ENCODE measurements at regions not wholly inside any gene's neighbourhood (a gene's known extent, or its start where the extent isn't known, plus 50 kb on each side); places are given as distances from the start of the nearest gene placed in this dataset.
"Not testable (repeated sequence)": the region's sequence is repeated elsewhere in the genome, so short reads cannot be mapped to it uniquely, and the experiment has no call there.

- TF ChIP-seq EZH2phosphoT487 (IDR thresholded peaks at IDR 0.05), result no peak
- TF ChIP-seq EZH2 (IDR thresholded peaks at IDR 0.05), result no peak
- no peak for TF ChIP-seq CTCF (IDR thresholded peaks at IDR 0.05)
- H2AFZ ChIP-seq (replicated peaks), result no peak overlapping the region
- no peaks in the 10 kb centered on the region for H3K27me3 ChIP-seq
- DNase-seq (ENCODE audit: low spot score), result no peak
- no peak overlapping the region for H3K9ac ChIP-seq
- H3K4me2 ChIP-seq, result no peak overlapping the region
- H3K4me3 ChIP-seq, result no peak overlapping the region
- H3K27ac ChIP-seq, result no peak overlapping the region
- H3K36me3 ChIP-seq, result no peaks in the 10 kb centered on the region
- H3K4me1 ChIP-seq, result no peaks in the 10 kb centered on the region
- H3K36me3 Mint-ChIP-seq, result no peaks in the 10 kb centered on the region
- H3K4me1 Mint-ChIP-seq, result peaks cover 8% of the 10 kb centered on the region
- no peak overlapping the region for H3K4me3 Mint-ChIP-seq
- no peaks in the 10 kb centered on the region for H3F3A ChIP-seq (ENCODE audit: low read depth)
- no peak overlapping the region for H3K27ac Mint-ChIP-seq
- peaks cover 2% of the 10 kb centered on the region for H3K27me3 Mint-ChIP-seq (ENCODE audit: insufficient read depth, low read depth)
- no peaks in the 10 kb centered on the region for H3K9me3 Mint-ChIP-seq
- H3K9me3 ChIP-seq (ENCODE audit: low read depth), result no peaks in the 10 kb centered on the region
- no peaks in the 10 kb centered on the region for H4K20me1 ChIP-seq (ENCODE audit: low read depth)
- no peaks in the 10 kb centered on the region for H3K79me2 ChIP-seq (ENCODE audit: low read depth)
Observed at GRCh38 chr3:40899286-40899712, 300.0 kb upstream of the CTNNB1 start.

GRCh38 chr3:40901298-40901697, 298.0 kb upstream of the CTNNB1 start:
- Histone ChIP-seq H3K4me3 (no peak overlapping the region), H3K27me3 (no peaks in the 10 kb centered on the region), H3K27ac (no peak overlapping the region), H4K20me1 (ENCODE audit: low read depth) (no peaks in the 10 kb centered on the region), H3K9me3 (ENCODE audit: low read depth) (no peaks in the 10 kb centered on the region), H2AFZ (replicated peaks) (no peak overlapping the region), H3K36me3 (no peaks in the 10 kb centered on the region), H3K4me1 (no peaks in the 10 kb centered on the region), H3K79me2 (ENCODE audit: low read depth) (no peaks in the 10 kb centered on the region), H3F3A (ENCODE audit: low read depth) (no peaks in the 10 kb centered on the region), H3K9ac (no peak overlapping the region), H3K4me2 (no peak overlapping the region)
- Mint-ChIP-seq H3K27ac (no peak overlapping the region), H3K4me1 (no peaks in the 10 kb centered on the region), H3K4me3 (no peak overlapping the region), H3K36me3 (no peaks in the 10 kb centered on the region), H3K9me3 (no peaks in the 10 kb centered on the region), H3K27me3 (ENCODE audit: insufficient read depth, low read depth) (peaks cover 2% of the 10 kb centered on the region)
- DNase-seq (ENCODE audit: low spot score), result no peak
- TF ChIP-seq EZH2phosphoT487 (IDR thresholded peaks at IDR 0.05) (no peak), EZH2 (IDR thresholded peaks at IDR 0.05) (no peak), CTCF (IDR thresholded peaks at IDR 0.05) (no peak)

- H3K36me3 ChIP-seq, result no peaks in the 10 kb centered on the region
- H3K27ac ChIP-seq, result no peak overlapping the region
- Mint-ChIP-seq H3K4me3 (no peak overlapping the region), H3K9me3 (no peaks in the 10 kb centered on the region), H3K36me3 (no peaks in the 10 kb centered on the region), H3K27ac (no peak overlapping the region), H3K27me3 (ENCODE audit: insufficient read depth, low read depth) (peaks cover 2% of the 10 kb centered on the region), H3K4me1 (no peaks in the 10 kb centered on the region)
- H3K4me1 ChIP-seq, result no peaks in the 10 kb centered on the region
- H3K4me2 ChIP-seq, result no peak overlapping the region
- H3K4me3 ChIP-seq, result no peak overlapping the region
- H3K9me3 ChIP-seq (ENCODE audit: low read depth), result no peaks in the 10 kb centered on the region
- H2AFZ ChIP-seq (replicated peaks), result no peak overlapping the region
- no peaks in the 10 kb centered on the region for H3K79me2 ChIP-seq (ENCODE audit: low read depth)
- no peaks in the 10 kb centered on the region for H3K27me3 ChIP-seq
- no peaks in the 10 kb centered on the region for H4K20me1 ChIP-seq (ENCODE audit: low read depth)
- no peak for DNase-seq (ENCODE audit: low spot score)
- TF ChIP-seq EZH2 (IDR thresholded peaks at IDR 0.05), result no peak
- no peak for TF ChIP-seq CTCF (IDR thresholded peaks at IDR 0.05)
- TF ChIP-seq EZH2phosphoT487 (IDR thresholded peaks at IDR 0.05), result no peak
- no peaks in the 10 kb centered on the region for H3F3A ChIP-seq (ENCODE audit: low read depth)
- no peak overlapping the region for H3K9ac ChIP-seq
Observed at GRCh38 chr3:40901796-40902195, 297.5 kb upstream of the CTNNB1 start.

GRCh38 chr3:40907907-40908465, 291.3 kb upstream of the CTNNB1 start:
- H3K4me3 ChIP-seq, result peak overlapping the region; percentile 83
- H4K20me1 ChIP-seq (ENCODE audit: low read depth); DNase-seq (ENCODE audit: low spot score); H3K27me3 ChIP-seq; H3K36me3 Mint-ChIP-seq; H3K36me3 ChIP-seq; H3K27me3 Mint-ChIP-seq (ENCODE audit: insufficient read depth, low read depth); H3F3A ChIP-seq (ENCODE audit: low read depth); H3K27ac Mint-ChIP-seq; H3K4me1 ChIP-seq; H3K4me1 Mint-ChIP-seq; H3K79me2 ChIP-seq (ENCODE audit: low read depth); H3K9me3 ChIP-seq (ENCODE audit: low read depth); H3K27ac ChIP-seq; H3K9me3 Mint-ChIP-seq: not testable (repeated sequence)
- peak overlapping the region; percentile 25 for H3K9ac ChIP-seq
- peak overlapping the region; percentile 81 for H3K4me3 Mint-ChIP-seq
- H2AFZ ChIP-seq (replicated peaks), result peak overlapping the region; percentile 99
- H3K4me2 ChIP-seq, result peak overlapping the region; percentile 94

Data from neural progenitor cell (in vitro differentiated cells).